ENCODE measurements at regions not wholly inside any gene's neighbourhood (a gene's known extent, or its start where the extent isn't known, plus 50 kb on each side); places are given as distances from the start of the nearest gene placed in this dataset.
A peak's percentile ranks its signal among the peaks of the same experiment; 100 is the strongest.

DNA sequence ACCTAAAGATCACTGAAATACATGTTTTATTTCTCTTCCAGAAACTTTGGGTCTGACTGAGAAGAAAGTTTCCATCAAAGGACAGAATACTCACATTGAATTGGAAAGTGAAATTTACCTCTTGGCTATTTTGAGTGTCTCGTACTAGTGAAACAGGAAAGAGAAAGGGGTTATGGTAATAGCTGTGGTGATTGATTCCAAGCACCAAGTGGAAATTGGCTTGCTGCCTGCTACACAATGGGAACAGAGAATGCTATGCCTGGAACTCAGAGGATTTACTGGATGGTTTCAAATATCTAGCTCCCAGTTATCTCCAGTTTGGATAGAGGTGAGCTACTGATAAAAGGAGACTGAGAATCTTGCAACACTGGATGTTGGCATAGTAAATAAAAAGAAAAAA is 492.8 kb upstream of the FSIP2 start:
- TF ChIP-seq ZFX (IDR thresholded peaks at IDR 0.05), result no peak
- TF ChIP-seq, protein P1, sequence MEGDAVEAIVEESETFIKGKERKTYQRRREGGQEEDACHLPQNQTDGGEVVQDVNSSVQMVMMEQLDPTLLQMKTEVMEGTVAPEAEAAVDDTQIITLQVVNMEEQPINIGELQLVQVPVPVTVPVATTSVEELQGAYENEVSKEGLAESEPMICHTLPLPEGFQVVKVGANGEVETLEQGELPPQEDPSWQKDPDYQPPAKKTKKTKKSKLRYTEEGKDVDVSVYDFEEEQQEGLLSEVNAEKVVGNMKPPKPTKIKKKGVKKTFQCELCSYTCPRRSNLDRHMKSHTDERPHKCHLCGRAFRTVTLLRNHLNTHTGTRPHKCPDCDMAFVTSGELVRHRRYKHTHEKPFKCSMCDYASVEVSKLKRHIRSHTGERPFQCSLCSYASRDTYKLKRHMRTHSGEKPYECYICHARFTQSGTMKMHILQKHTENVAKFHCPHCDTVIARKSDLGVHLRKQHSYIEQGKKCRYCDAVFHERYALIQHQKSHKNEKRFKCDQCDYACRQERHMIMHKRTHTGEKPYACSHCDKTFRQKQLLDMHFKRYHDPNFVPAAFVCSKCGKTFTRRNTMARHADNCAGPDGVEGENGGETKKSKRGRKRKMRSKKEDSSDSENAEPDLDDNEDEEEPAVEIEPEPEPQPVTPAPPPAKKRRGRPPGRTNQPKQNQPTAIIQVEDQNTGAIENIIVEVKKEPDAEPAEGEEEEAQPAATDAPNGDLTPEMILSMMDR (conservative IDR thresholded peaks at IDR 0.05), result no peak
- H3K27ac ChIP-seq, result no peak overlapping the region

DNA sequence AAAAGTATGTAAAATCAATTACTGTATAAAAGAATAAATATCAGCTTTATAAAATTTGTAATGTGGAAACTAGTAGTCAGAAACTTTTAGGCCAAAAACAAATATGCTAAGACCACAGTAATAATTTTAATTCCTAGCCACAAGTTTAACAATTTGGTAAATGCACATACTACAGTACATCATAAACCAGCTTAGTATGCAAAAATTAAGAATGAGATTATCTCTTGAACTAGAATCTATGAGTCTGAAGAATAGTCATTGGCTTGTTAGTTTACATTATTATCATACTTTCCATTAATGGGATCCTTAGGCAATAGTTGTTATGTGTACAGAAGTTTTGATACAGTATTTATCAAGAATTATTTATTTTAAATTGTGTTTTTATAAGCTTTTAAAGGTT is 491.9 kb upstream of the FSIP2 start:
- TF ChIP-seq, protein P1 (conservative IDR thresholded peaks at IDR 0.05), result no peak
- TF ChIP-seq ZFX (IDR thresholded peaks at IDR 0.05), result no peak
- no peak overlapping the region for H3K27ac ChIP-seq

DNA sequence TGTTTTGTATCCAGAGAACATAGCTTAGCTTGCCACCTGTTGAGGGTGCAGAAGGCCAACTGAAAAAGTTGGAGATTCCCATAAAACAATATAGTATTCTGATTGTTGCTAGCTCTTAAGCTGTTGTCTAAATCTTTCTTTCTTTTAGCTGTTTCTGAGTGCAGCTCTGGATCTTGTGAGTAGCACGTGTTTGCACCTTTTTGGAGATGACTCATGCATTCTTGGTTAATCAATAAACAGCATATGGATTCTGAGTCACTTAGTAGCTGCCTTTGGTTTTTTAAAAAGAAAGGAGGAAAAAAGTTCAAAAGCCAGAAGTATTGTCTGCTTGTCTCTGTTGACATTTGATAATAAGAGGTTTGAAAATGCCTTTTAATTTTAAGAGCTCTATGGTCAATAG is 483.0 kb upstream of the FSIP2 start:
- TF ChIP-seq, protein P1 (conservative IDR thresholded peaks at IDR 0.05), result no peak
- no peak for TF ChIP-seq ZFX (IDR thresholded peaks at IDR 0.05)
- no peak overlapping the region for H3K27ac ChIP-seq

DNA sequence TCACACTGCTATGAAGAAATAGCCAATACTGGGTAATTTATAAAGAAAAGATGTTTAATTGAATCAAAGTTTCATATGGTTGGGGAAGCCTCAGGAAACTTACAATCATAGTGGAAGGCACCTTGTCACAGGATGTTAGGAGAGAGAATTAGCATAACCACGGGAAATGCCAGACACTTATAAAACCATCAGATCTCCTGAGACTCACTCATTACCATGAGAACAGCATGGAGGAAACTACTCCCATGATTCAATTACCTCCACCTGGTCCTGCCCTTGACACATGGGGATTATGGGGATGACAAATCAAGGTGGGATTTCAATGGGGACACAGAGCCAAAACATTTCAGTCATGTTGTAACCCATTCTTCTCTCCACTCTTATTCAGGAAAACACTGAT is 472.9 kb upstream of the FSIP2 start:
- TF ChIP-seq, protein P1 (conservative IDR thresholded peaks at IDR 0.05), result no peak
- no peak for TF ChIP-seq ZFX (IDR thresholded peaks at IDR 0.05)
- no peak overlapping the region for H3K27ac ChIP-seq

DNA sequence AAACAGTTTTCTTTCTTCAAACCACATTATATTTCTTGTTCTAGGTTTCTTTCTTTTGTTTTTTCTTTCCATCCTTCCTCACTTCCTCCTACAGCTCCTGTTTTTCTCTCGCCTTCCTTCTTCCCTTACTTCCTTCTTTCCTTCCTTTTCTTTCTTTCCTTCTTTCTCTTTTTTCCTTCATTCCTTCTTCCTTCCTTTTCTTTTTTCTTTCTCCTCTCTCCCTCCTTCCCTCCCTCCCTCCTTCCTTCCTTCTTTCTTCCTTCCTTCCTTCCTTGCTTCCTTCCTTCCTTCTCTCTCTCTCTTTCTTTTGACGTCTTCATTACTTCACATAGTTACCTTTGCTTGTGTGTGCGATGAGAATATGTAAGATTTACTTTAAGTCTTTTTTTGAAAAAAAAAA is 470.0 kb upstream of the FSIP2 start:
- no peak overlapping the region for H3K27ac ChIP-seq
- TF ChIP-seq, protein P1 (conservative IDR thresholded peaks at IDR 0.05), result no peak
- no peak for TF ChIP-seq ZFX (IDR thresholded peaks at IDR 0.05)

DNA sequence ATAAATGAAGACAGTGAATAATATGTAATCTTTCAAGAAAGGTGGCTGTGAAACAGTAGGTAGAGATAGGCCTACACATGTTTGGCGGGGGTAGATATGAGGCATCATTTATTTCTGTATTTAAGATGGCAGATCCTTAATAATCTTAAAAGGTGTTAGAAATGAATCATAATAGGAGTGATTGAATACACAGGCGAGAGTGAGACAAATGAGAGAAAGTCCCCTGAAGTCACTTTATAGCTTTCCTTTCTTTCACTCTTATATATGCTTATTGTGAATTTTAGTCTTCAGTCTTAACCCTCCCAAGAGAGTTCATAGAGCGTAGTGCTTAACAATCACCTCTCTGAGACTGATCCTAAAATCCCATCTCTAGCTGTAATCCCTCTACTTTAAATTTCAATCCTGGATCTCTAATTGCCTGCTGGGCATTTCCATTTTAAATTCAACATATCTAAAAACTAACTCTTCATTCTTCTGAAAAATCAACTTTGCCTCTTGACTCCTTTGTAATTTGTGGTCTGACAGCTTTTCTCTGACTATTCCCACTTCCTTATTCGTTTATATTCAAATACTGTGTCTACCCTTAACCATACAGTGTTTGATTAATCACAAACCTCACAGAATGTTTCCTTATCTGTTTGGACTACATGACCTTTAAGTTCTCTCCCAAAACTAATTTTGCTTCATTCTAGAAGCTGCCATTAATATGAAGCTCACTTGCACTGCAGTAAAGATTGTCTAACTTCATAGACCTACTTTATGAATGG is 463.7 kb upstream of the FSIP2 start:
- TF ChIP-seq, protein P1 (conservative IDR thresholded peaks at IDR 0.05), result no peak
- TF ChIP-seq ZFX (IDR thresholded peaks at IDR 0.05), result no peak
- H3K27ac ChIP-seq, result no peak overlapping the region

DNA sequence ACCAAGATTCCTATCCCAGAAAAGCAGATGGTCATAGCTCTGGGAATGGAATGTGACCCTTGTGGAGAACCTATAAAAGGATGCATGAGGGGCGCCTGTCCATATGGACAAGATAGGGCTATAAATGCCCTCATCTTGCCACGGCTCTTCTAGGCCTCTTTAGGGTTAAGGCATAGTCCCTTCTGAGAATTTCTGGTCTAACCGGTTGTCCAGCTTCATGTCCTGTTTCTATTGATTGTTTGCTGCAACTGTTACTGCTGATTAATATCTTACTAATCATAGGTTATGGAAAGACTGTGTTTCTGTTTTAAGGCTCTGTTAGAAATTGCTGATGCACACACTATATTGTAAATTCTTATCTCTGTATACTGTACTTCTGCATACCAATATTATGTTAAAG is 462.6 kb upstream of the FSIP2 start:
- H3K27ac ChIP-seq, result peak overlapping the region; percentile 29; the same call in 1 of the 2 replicates

DNA sequence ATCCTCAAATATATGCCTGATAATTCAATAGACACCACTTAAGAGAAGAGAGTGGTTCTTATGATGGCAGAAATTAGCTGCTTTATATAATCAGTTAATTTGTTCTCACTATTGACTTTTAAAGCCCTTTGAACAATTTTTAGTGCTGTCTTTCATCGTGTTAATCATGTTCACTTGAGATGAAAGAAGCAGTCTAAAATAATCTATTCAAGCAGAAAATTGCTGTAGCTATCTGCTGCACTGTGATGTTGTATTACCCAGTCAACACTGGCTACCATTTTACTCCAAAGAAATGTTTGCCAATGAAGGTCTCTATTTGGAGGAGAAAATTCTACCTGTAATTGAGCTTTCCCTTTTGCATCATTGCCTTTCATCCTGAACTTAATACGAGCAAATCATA is 459.8 kb upstream of the FSIP2 start:
- H3K27ac ChIP-seq, result no peak overlapping the region
- TF ChIP-seq, protein P1 (conservative IDR thresholded peaks at IDR 0.05), result no peak
- TF ChIP-seq ZFX (IDR thresholded peaks at IDR 0.05), result no peak

Data from C4-2B (cell line).